COLO829 (cell line): ENCODE measurements at regions not wholly inside any gene's neighbourhood (a gene's known extent, or its start where the extent isn't known, plus 50 kb on each side); places are given as distances from the start of the nearest gene placed in this dataset.
A peak's percentile ranks its signal among the peaks of the same experiment; 100 is the strongest.

Source experiments
- DNase-seq: peaks from one replicate; pipeline ENCODE4 v3.0.0; 2012; ENCODE audit warnings: low spot score

DNA sequence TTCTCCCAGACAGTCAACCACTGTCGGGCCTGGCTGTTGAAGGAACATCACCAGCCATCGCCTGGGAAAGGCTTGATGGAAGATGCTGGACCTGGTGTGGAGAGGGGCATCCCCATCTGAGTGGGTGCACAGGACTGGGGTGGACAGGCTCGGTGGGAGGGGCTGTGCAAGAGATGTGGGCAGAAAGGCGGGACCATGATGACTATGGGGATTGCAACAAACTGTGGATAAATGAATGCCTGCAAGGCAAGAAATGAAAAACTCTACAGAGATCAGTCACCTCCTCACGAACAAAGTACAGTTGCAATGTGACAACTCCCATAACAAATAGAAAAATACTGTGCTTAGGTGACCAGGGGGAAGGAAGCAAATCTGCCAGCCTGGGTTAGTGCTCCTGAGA lies 171.9 kb upstream of the GPR12 start:
- no peak for DNase-seq

DNA sequence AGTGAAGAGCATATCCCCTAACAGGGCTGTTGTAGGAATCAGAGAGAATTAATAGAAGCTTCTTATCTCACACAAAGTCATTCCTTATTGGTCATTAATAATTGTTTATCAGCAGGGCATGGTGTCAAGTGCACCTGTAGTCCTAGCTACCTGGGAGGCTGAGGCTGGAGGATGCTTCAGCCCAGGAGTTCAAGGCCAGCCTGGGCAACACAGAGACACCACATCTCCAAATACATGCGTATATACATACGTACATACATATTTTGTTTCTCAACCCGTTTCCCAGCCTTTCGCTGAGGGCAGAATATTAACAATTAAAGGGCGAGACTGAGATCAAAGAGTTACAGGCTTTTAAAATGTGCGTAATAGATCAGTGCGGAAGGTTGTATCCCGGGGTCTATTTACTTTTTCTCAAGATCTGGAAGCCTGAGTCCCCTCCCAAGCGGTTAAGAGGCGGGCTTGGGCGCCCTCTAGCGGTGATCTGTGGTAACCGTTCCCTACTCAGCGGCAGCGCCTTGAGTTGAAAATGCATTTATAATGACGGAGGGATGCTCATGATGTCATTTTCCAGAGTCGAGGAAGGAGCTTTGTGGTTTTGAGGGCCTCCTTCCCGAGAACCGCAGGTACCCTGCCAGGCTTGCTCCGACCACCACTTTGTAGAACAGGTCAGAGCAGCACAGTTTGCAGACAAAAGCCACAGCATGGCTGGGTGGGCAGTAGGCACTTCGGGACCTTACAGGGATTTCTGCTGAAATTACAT lies 169.6 kb upstream of the GPR12 start:
- DNase-seq: peak; percentile 82

DNA sequence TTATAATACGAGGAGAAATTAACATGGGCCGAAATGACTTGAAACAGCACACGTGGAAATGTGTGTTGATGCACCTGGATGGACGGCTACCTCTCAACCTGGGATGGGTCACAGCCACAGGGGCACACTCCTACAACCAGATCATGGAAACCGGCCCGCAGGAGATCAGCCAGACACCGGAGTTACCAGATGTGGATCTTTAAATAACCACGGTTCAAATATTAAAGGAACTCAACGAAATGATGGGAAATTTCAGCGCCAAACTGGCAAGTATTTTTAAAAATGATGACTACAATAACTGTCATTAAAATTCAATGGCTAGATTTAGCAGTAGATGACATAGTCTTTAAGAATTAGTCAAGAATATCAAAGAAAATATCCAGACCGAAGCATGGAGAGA lies 166.9 kb upstream of the GPR12 start:
- no peak for DNase-seq

DNA sequence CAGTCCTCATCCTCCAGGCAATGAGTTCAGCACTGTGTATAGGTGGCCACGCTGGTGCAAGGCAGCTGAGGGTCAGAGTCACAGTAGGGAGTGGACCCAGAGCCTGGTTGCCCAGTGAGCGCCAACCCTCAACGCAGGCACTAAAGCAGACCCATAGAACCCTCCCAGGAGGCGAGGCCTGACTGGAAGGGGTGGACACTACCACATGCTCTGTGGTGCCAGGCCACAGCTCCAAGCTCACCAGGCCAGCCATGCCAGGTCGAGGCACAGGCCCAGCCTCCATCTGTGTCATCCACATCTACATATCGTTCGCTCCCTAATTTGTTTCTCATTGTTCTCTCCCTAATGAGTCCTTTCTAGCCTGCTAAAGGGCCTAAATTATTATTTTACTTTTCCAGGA lies 165.8 kb upstream of the GPR12 start:
- no peak for DNase-seq

DNA sequence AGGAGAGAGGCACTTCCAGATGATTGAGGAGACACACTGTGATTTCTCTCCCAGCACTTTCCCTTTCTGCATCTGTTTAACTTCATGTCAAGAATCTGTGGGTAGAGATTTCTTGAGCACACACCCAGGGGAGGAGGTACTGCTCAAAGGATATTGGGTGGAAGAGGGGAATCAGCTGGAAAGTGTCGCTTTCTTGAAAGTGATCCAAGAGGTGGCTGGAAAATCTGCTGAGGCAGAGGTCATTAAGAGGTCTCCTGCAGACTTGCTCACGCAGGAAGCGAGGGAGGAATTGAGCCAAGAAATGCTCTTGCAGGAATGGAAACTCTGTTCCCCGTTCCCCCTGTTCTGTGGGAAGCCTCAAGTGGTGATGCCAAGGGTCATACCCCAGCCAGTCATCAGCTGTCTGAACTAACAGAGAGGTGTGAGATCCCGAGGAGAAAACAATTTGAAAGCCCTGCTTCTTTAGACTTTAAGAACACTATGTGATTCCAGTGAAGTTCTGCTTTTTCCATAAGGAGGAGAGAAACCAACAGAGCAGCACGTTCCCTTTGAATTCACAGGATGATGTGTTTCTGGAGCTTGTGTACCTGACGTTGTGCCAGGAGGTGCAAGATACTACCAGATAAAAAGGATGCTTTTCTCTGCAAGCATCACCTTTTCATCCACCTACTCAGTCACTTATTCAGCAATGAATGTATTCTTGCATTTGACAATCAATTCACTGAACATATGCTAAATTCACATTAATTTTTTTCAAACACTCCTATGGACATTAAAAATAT lies 163.4 kb upstream of the GPR12 start:
- DNase-seq: no peak

DNA sequence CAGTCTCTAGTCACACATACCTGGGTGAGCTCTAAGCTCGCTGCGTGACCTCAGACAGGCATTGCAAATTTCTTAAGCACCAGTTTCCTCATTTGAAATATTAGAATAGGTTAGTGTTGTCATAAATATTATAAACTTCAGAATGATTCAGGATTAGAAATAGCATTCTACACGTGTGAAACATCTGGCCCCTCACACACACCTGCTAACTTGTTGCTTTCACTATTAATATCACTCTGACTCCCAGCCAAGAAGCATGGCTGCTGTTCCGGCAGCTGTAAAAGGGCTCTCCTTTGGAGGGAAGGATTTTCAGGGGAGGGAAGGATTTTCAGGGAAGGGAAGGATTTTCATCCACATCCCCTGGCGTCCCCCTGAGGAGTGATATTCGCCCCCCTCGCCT lies 161.3 kb upstream of the GPR12 start:
- DNase-seq: no peak

DNA sequence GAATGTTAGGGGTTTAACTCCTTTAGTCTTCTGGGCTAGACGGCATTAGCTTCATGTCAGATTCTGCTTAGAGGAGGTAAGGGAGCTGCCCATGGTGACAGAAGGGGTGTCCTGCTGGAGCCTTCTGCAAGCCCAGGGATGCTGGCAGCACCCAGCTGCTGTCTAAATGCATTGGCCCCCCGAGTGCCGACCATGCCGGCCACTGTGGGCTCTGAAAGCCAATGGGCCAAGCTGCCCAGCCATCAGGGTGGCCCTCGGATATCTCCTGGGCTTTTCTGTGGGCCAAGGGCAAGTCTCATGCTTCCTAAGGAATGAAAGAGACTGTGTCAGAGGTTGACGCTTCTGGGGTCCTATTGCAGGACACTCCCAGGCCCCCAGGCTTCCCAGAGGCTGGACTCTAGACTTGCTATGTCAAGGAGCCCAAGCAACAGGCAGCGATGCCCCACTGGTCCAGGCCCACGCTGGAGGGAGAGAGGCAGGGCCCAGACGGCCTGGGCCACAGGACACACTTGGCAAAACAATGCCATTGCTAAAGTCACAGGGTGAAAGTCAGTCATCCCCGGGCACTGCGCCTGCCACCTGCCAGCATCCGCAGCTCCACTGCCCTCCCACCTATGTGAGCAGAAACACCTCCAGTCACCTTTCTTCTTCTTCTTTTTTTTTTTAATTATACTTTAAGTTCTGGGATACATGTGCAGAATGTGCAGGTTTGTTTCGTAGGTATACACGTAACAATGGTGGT lies 160.2 kb upstream of the GPR12 start:
- DNase-seq: no peak

DNA sequence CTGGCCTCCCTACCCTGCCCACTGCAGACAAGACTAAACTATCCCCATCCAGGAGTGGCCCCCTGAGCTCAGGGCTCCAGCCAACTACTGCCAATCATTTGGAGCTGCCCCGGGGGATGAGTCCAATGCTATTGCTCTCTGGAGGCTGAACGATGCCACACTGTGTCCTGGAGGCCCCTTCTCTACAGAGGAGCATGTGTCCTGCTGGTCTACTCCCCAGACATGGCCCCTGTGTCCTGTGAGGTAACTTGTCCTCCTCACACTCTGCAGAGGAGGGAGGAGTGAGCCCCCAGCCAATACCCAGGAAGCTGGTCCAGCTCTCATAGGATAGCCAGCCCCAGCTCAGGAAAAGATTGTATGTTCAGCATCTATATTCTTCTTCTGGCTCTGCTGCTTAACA lies 159.1 kb upstream of the GPR12 start:
- DNase-seq: no peak

DNA sequence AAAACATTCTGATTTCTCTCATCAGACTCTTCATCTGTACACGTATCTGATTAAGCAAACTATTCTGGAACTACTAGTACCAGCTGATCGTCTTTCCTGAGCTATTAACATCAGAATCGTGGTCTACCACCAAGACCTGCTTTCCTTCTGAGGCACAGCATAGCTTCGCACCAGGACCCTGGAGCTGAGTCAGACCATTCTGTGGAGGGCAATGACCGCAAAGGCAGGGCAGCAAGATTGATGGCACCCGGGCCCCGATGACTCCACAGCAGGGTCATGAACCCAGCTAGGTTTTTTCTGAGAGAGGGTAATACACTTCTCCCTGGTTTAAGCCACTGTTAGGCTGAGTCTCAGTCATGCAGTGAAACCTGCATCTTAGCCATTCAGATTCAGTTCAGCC lies 158.7 kb upstream of the GPR12 start:
- no peak for DNase-seq

DNA sequence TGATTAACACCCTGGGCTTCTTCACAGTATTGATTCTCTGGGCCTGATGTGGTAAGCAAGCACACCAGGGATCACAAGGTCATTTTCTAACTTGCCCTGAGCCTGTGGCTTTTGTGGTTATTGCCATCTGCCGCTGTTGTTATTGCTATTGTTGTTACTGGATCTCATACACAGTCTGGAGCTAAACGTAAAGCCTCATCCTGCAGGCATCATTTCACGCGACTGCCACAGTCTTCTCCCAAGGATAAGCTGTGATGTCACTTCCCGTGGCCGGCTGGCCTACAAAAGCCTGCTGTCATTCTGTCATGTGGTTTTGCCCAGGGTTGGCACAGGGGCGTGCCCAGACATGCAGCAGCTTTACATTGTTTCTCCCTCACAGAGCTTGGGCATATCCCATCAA lies 154.0 kb upstream of the GPR12 start:
- DNase-seq: peak; percentile 25

DNA sequence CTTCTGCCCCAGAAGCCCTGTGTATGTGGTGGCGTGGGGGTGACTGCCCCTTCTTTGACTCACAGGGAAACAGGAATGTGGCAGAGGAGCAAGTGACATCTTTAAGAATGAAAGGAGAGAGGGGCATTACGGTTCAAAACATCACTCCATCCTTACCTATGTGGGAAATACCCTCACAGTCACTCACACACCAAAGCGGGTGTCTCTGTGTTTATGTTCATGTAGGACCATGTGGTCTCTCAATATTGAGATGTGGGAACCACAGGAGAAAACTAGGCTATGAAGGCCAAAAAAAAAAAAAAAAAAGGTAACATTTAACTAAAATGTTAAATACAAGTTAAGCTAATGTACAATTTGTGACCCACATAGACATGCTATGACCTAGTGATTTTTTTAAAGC lies 153.6 kb upstream of the GPR12 start:
- no peak for DNase-seq

DNA sequence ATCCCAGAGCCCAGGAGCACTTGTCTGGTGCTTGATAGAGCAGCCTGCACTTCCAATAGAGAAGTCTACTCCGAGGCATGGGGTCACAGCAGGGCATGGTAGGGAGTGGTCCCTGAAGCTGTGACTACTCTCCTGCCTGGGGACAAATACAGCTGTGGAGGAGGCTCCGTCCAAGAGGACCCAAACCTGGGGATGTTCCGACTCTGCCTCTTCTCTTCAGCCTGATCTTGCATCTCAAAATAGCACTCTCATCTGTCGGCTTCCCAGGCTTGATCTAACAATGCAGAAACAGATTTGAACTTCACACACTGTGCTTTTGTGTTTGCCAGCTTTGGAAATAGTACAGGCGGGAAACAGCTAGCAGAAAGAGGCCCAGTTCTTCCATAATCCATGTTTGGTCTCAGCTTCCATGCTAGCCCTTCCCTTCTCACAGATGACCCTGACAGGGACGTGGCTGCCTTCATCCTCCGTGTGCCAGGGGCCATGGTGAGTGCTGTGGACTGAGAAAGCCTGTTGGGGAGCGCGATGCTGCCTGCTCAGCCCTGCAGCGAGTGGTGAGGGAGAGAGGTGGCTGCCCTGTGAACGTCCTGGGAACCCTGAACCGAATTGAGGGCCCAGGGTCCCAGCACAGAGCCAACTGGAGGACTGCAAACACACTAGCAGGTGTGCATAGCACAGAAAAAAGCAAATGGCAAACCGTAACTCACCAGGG lies 150.3 kb upstream of the GPR12 start:
- DNase-seq: no peak

DNA sequence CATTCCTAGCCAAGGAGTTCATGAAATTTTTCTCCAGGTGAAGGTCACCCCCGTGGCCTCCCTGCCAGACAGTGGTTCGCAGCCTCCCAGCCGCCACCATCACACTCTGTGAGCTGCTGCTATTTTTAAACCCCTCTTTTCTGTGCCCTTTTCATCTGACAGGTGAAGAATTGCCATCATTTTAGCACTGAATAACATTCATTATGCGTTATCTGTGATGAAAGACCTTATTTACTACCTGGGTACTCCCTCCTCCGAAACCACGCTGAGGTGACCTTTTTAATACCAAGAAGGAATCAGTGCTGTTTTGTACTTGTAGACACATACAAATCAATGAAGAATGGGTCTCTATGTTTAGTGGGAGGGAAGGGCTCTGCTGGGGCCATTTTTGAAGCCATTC lies 148.9 kb upstream of the GPR12 start:
- no peak for DNase-seq

DNA sequence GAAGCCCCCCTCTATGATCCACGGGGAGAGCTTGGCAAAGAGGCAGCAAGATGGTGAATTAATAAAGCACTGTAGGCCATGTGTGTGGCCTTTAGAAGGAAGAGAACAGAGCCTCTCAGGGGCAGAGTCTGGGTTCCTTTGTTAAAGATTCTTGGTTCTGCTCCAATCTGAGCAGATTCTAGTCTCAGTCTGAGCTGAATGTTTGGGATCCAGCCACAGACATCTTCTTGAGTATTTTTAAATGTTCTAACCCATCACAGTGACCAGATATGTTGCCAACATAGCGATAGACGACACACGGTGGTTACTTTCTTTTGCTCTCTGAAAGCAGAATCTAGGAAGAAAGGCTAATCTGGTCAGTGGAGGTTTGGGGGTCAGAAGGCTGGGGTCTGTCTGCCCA lies 147.5 kb upstream of the GPR12 start:
- DNase-seq: no peak

DNA sequence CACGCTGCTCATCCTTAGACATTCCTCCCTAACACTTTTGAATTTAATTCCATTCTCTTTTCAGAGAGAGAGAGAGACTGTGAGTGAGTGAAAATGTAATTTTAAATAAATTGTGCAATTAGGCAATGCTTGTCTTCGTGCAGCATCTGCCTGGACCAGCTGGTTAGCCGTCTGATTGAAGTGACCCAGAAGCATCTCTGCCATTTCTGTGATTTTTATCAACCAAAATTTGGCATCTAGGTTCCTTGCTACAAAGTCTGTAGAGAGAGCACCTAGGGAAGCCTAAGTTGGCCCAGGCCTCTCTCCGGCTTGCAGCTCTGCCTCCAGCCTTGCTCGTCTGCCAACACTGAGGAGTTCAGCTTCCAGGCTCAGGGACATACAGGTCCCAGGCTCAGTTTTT lies 138.6 kb upstream of the GPR12 start:
- no peak for DNase-seq

DNA sequence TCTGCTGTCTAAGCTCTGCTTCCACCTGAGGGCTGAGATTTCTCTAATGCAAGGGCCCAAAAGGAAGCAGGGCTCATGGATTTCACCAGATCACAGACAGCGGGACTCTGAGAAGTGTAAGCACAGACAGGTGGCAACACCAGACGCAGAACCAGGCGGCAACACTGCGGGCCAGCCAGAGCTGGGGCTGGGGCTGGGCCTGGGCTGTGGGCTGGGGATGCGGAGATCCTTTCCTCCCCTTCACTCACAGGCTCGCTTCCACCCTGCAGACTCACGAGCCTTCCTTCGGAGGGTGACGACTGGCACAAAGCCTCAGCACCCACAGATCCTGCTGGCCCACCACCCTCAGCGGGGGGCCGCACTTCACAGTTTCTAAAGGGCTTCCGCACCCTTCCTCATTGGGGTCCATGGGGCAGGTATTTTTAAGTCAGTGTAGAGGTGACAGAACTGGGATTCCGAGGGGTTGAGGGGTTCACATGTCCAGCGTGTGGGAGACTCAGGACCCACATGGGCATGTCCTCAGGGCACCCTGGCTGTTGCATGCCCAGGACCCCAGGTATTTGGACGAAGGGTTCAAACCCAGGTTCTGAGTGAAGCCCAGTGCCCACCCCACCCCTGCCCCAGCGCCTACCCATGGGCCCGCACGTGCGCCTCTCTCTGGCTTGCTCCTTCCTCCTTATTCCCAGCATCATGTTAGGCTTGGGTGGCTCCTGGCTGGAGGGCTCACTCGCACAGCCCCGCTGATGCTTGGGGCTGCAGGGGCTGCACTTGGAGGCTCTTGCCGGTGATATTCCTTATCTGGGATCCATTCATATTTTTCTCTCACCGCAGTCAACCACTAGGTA lies 137.3 kb upstream of the GPR12 start:
- DNase-seq: no peak

DNA sequence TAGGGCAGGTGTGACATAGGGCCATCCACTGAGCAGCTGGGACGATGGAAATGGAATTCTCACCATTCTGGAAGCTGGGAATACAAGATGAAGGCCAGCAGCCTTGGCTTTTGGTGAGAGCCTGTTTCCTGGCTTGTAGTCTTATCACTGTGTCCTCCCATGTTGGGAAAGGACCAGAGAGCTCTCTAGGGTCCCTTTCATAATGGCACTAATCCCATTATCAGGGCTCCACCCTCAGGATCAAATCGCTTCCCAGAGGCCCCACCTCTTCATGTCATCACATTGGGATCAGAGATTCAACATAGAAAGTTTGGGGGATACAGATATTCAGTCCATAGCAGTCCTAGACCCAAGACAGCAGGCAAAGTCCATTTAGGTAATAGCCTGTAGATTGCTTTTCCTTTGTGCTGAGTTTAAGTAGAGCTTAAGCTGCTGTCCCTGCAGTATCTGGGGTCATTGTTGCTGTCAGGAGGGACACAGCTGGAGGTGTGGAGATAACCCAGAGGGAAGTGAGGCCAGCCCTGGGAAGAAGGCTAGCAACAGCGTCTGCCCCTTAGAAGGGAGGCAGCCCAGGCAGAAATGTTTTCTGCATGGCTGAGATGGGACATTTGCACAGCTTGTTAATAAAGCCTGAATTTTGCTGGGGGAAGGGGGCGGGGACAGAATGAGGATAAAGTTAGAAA lies 136.5 kb upstream of the GPR12 start:
- no peak for DNase-seq

DNA sequence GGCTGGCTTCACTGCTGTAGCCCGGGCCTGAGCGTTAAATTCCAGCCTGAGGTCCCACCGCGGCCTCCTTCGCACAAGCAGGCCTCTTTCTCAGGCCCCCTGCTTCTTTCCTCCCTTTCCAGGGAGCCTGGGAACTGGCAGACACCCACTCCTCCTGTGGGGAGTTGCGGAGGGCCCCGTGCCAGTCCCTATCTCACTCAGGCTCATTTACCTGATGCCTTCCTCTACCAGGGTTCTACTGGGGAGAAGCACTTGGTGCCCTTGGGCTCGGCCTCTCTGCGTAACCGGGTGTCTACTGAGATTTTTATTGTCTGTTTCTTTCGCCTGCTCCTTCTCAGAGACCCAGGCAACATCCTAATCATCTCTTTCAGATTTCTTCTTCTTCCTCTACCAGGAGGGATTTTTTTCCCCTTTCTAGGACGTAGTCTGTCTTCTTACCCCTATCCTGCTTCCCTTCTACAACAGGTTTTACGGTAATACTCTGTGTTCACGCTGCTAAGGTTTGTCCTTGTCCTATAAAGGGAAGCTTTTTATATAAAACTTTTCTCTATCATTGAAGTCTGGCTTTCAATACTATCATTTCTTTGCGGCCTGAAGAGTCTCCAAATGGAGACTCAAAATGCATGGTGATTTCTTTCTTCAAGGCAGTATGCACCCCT lies 135.4 kb upstream of the GPR12 start:
- DNase-seq: peak; percentile 27

DNA sequence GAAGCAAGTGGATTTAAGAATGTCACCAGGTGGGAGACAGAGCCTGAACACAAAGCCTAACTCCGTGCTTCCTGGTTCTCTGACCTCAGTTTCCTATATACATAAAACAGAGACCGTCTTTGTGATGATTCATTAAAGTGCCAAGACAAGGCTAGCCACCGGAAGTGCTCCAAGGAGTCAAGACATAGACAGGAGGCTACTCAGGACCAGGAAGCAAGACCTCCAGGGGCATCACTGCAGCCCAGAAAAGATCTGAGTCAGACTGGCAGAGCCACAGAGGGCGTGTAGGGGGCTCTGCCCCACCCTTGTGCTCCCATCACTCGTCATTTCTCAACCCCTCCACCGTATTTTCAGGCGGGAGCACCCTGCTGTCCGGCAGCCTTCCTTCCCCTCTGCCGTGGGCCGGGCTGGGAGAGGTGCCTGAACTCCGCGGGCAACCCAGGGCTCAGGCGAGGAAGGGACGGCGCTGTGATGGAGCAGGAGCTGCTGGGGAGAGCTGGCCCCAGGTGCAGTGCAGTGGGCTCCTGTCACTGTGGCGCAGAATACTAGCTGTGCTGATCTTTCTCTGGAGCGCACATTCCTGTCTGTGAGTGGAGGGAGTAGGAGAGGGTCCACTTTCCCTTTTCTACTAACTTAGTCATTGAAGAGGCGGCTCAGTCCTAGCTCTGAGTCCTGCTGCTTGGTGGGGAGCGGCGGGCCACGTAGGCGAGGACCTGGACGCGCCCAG lies 134.7 kb upstream of the GPR12 start:
- peak; percentile 42 for DNase-seq

DNA sequence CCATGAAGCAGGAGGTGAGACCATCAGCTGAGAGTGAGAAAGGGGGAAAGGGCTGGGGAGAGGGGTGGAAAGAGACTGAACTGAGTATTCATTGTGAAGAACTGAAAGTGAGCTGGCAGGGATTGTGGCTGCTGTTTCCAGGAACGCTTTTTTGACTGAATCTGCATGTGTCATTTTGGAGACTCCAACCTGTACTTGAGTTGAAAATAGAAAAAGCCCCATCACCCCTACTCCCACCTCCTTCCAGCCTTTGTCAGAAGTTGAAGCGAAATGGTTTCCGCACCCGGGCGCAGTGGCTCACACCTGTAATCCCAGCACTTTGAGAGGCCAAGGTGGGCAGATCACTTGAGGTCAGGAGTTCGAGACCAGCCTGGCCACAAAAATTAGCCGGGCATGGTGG lies 128.0 kb upstream of the GPR12 start:
- no peak for DNase-seq
